GM10248 (cell line): ENCODE measurements at regions not wholly inside any gene's neighbourhood (a gene's known extent, or its start where the extent isn't known, plus 50 kb on each side); places are given as distances from the start of the nearest gene placed in this dataset.

Experiments used
- CTCF ChIA-PET: fragments of 300-600 bp; sonication (Branson Sonifier 250); formaldehyde crosslinking; extraction: SDS; loops from one replicate; lab custom pipeline; 2021; ENCODE audit warnings: antibody characterized with exemption; lab: Yijun Ruan, JAX
- POLR2A ChIA-PET: fragments of 350-650 bp; sonication (Branson Sonifier 250); formaldehyde crosslinking; extraction: SDS; loops from one replicate; lab custom pipeline; 2020; ENCODE audit warnings: antibody characterized with exemption; lab: Yijun Ruan, JAX
- DNase-seq: peaks from one replicate; pipeline ENCODE4 v3.0.0; 2012; ENCODE audit errors: extremely low spot score
- TF ChIP-seq, protein P1 (sequence below): IDR thresholded peaks from 2 replicates; pipeline ENCODE4 v1.5.1; 2012; ENCODE audit warnings: mild to moderate bottlenecking, low read depth; ENCODE audit errors: extremely low read depth, missing control alignments, control extremely low read depth

GRCh38 chr5:39678534-39678933 lies 253.8 kb upstream of the DAB2 start:
- CTCF ChIA-PET, result interaction anchor here (0.9 kb wide), 1 partner anchor 69 kb away, joined by 3 read pairs; no protein-coding TSS in a partner anchor
- no peak for DNase-seq
- TF ChIP-seq, protein P1, sequence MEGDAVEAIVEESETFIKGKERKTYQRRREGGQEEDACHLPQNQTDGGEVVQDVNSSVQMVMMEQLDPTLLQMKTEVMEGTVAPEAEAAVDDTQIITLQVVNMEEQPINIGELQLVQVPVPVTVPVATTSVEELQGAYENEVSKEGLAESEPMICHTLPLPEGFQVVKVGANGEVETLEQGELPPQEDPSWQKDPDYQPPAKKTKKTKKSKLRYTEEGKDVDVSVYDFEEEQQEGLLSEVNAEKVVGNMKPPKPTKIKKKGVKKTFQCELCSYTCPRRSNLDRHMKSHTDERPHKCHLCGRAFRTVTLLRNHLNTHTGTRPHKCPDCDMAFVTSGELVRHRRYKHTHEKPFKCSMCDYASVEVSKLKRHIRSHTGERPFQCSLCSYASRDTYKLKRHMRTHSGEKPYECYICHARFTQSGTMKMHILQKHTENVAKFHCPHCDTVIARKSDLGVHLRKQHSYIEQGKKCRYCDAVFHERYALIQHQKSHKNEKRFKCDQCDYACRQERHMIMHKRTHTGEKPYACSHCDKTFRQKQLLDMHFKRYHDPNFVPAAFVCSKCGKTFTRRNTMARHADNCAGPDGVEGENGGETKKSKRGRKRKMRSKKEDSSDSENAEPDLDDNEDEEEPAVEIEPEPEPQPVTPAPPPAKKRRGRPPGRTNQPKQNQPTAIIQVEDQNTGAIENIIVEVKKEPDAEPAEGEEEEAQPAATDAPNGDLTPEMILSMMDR, result no peak
- POLR2A ChIA-PET, result no interaction called here

- TF ChIP-seq, protein P1, result no peak
- CTCF ChIA-PET, result no interaction called here
- no peak for DNase-seq
- POLR2A ChIA-PET, result no interaction called here
These were observed 250.9 kb upstream of the DAB2 start for GRCh38 chr5:39675676-39676075.

DNA sequence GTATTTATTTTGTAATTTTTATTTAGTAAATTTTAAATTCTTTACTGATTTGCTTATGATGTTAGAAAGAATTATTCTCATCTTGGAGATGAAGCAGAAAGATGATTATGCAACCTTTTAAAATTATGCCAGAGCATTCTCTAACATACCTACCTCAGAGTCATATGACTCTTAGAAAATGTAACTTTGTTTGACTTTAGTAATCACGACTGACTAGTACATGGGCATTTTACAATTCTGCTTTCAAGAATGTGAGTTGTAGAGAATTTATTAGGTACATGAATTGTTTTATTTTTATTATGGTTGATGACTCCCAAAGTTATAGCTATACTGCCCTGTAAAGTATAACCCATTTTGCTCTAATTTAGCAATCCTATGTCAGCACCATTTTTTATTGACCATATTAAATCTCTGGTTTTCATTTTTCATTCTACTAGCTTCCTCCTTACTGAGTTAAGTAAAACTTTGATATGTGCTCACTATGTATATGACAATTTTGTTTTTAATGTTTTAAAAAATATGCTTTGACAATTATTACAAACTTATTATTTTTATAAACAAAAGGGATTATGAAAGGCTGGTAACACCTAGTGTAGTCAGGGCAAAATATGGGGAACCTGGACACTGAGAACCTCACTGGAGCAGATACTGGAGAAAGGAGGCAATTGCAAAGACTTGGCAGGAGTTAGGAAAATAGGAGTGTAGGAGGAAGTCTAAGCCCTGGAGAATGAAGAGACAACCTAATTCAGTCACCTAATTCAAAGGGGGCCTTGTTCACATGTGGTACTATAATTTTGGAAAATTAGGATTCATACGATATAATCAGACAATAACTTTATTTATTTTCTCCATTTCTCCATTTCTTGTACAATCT lies 249.7 kb upstream of the DAB2 start:
- CTCF ChIA-PET, result no interaction called here
- POLR2A ChIA-PET, result no interaction called here
- TF ChIP-seq, protein P1, result no peak
- DNase-seq, result no peak

- TF ChIP-seq, protein P1, result no peak
- ChIA-PET CTCF (interaction anchor here (0.9 kb wide), 1 partner anchor 30 kb away, joined by 4 read pairs; no protein-coding TSS in a partner anchor), POLR2A (no interaction called here)
- DNase-seq, result no peak
These were observed 246.8 kb upstream of the DAB2 start for GRCh38 chr5:39671561-39671961.

- TF ChIP-seq, protein P1, result no peak
- ChIA-PET POLR2A (no interaction called here), CTCF (interaction anchor here (0.9 kb wide), 1 partner anchor 30 kb away, joined by 4 read pairs; no protein-coding TSS in a partner anchor)
- no peak for DNase-seq
These were observed 246.2 kb upstream of the DAB2 start for GRCh38 chr5:39670955-39671354.

DNA sequence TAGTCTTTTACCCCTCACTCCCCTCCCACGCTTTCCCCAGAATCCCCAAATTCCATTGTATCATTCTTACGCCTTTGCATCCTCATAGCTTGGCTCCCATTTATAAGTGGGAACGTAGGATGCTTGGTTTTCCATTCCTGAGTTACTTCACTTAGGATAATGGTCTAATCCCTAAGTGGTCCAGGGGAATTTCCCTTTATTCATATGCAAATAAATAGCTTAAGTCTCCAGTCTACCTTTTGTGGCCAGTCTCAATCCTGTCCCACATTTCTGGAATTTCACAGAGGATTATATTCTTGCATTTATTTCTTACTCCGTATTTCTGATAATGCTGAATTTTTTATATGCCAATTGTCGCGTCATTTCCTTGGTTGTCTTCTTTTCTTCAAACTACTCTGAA lies 245.6 kb upstream of the DAB2 start:
- TF ChIP-seq, protein P1, result no peak
- CTCF ChIA-PET, result interaction anchor here (1.1 kb wide), 1 partner anchor 23 kb away, joined by 3 read pairs; no protein-coding TSS in a partner anchor
- no peak for DNase-seq
- POLR2A ChIA-PET, result no interaction called here
